Aorta (tissue), 5 donors: ENCODE measurements at regions not wholly inside any gene's neighbourhood (a gene's known extent, or its start where the extent isn't known, plus 50 kb on each side); places are given as distances from the start of the nearest gene placed in this dataset.

ENCODE experiments used
- ATAC-seq: fragments of 200-7000 bp; cut with Tn5 transposase; one replicate; pipeline ENCODE4 v1.9.1; 2022; ENCODE audit warnings: moderate library complexity; ENCODE audit not compliant: low FRiP score
- DNase-seq, 2 donors: peaks; one replicate each; pipeline ENCODE4 v3.0.0-alpha.2; 2020
- H3K27ac ChIP-seq, 2 donors: one replicate each; pipeline ENCODE4 v1.5.1; 2013; ENCODE audit warnings: low read length in 2 of 2, mild to moderate bottlenecking in 2 of 2, moderate library complexity in 2 of 2, control low read depth in 1 of 2, inconsistent platforms in 1 of 2, low read depth in 1 of 2
- H3K27me3 ChIP-seq, 2 donors: one replicate each; pipeline ENCODE4 v1.6.1; 2013; ENCODE audit warnings: control low read depth in 1 of 2, low read length in 1 of 2, mild to moderate bottlenecking in 1 of 2, moderate library complexity in 1 of 2; ENCODE audit not compliant: insufficient read depth in 2 of 2, control insufficient read depth in 1 of 2
- H3K36me3 ChIP-seq, 2 donors: one replicate each; pipeline ENCODE4 v1.6.1; 2013; ENCODE audit warnings: control low read depth in 1 of 2, low read length in 1 of 2, mild to moderate bottlenecking in 1 of 2; ENCODE audit not compliant: insufficient read depth in 2 of 2, control insufficient read depth in 1 of 2
- H3K4me1 ChIP-seq, 2 donors: one replicate each; pipeline ENCODE4 v1.6.1; 2013; ENCODE audit warnings: low read length in 2 of 2, control low read depth in 1 of 2, mild to moderate bottlenecking in 1 of 2, moderate library complexity in 1 of 2; ENCODE audit not compliant: insufficient read depth in 2 of 2, control insufficient read depth in 1 of 2
- H3K4me3 ChIP-seq, 2 donors: one replicate each; pipeline ENCODE4 v1.5.1; 2013; ENCODE audit warnings: low read length in 2 of 2, control low read depth in 1 of 2, mild to moderate bottlenecking in 1 of 2
- H3K9me3 ChIP-seq: one replicate; pipeline ENCODE4 v1.6.1; 2013; ENCODE audit warnings: mild to moderate bottlenecking, low read length; ENCODE audit not compliant: control insufficient read depth
- WGBS, 2 donors: extraction: QIAGEN DNeasy Blood & Tissue Kit; methylation state at CpG; one replicate each; pipeline ENCODE4 v1.1.7; 2013; 5-methylcytosine and 5-hydroxymethylcytosine counted together
- intact Hi-C, 2 donors: fragments of 100-400 bp; cut with DNase I; formaldehyde crosslinking; loops; one replicate each; pipeline versions ENCODE4 v1.14.2 to v1.15.0; 2022
- donor health status: healthy with polysubstance abuse.
- donor health status: Bipolar disorder and iron deficiency.
- donor health status: DM: no; HTN: no; CAD: no.
- donor health status: DM: no; HTN: no; CAD: no.
- donor health status: DM: yes; HTN: yes; CAD: no.

GRCh38 chr14:76615331-76615730, 145.9 kb upstream of the VASH1 start:
- no peaks in the 10 kb centered on the region for H3K36me3 ChIP-seq
- H3K27me3 ChIP-seq, result peaks cover 0 to 3% of the 10 kb centered on the region in 2 donors
- DNase-seq, result no peak
- no peak for ATAC-seq
- H3K4me3 ChIP-seq, result no peak overlapping the region
- peaks cover 10% of the 10 kb centered on the region for H3K9me3 ChIP-seq
- WGBS, 2 donors, result 57 to 70% methylated on average over 8 to 9 of the region's 9 CpGs
- H3K27ac ChIP-seq, result no peak overlapping the region
- no peaks in the 10 kb centered on the region for H3K4me1 ChIP-seq
- intact Hi-C loops, result no loop called here

- ATAC-seq (no peak), DNase-seq (no peak)
- 79 to 85% methylated on average over 4 of the region's 4 CpGs for WGBS, 2 donors
- H3K4me1 ChIP-seq, result no peaks in the 10 kb centered on the region
- peaks cover 10% of the 10 kb centered on the region for H3K9me3 ChIP-seq
- no peak overlapping the region for H3K27ac ChIP-seq
- H3K4me3 ChIP-seq, result no peak overlapping the region
- no peaks in the 10 kb centered on the region for H3K36me3 ChIP-seq
- intact Hi-C loops, result no loop called here
- H3K27me3 ChIP-seq, result peaks cover 0 to 3% of the 10 kb centered on the region in 2 donors
Observed at GRCh38 chr14:76617440-76617839, 143.8 kb upstream of the VASH1 start.

GRCh38 chr14:76636602-76637001, 124.7 kb upstream of the VASH1 start:
- intact Hi-C loops, result no loop called here
- no peak overlapping the region for H3K27ac ChIP-seq

GRCh38 chr14:76638841-76639240, 122.4 kb upstream of the VASH1 start:
- Histone ChIP-seq H3K27ac (no peak overlapping the region), H3K9me3 (no peaks in the 10 kb centered on the region), H3K36me3 (no peaks in the 10 kb centered on the region), H3K4me3 (no peak overlapping the region), H3K4me1 (no peaks in the 10 kb centered on the region), H3K27me3 (no peaks in the 10 kb centered on the region)
- ATAC-seq (no peak), DNase-seq (no peak)
- intact Hi-C loops, result no loop called here
- WGBS, 2 donors, result 83 to 91% methylated on average over 3 of the region's 3 CpGs

More at GRCh38 chr14:76636602-76637001, 124.7 kb upstream of the VASH1 start:
- no peaks in the 10 kb centered on the region for H3K9me3 ChIP-seq
- ATAC-seq, result no peak
- no peak for DNase-seq
- no peak overlapping the region for H3K4me3 ChIP-seq
- no peaks in the 10 kb centered on the region for H3K36me3 ChIP-seq
- H3K4me1 ChIP-seq, result no peaks in the 10 kb centered on the region
- H3K27me3 ChIP-seq, result no peaks in the 10 kb centered on the region

GRCh38 chr14:76639606-76640229, 121.5 kb upstream of the VASH1 start:
- ATAC-seq (no peak), DNase-seq (no peak)
- Histone ChIP-seq H3K36me3 (no peaks in the 10 kb centered on the region), H3K4me3 (no peak overlapping the region), H3K9me3 (no peaks in the 10 kb centered on the region), H3K4me1 (no peaks in the 10 kb centered on the region), H3K27ac (no peak overlapping the region), H3K27me3 (no peaks in the 10 kb centered on the region)
- intact Hi-C loops, result no loop called here
- WGBS, 2 donors, result 73 to 89% methylated on average over 5 to 6 of the region's 6 CpGs

GRCh38 chr14:76640923-76641395, 120.3 kb upstream of the VASH1 start:
- intact Hi-C loops, result no loop called here

GRCh38 chr14:76641541-76641940, 119.7 kb upstream of the VASH1 start:
- Histone ChIP-seq H3K4me1 (no peaks in the 10 kb centered on the region), H3K4me3 (no peak overlapping the region), H3K36me3 (no peaks in the 10 kb centered on the region), H3K27ac (no peak overlapping the region), H3K27me3 (no peaks in the 10 kb centered on the region), H3K9me3 (peaks cover 2% of the 10 kb centered on the region)
- DNase-seq (no peak), ATAC-seq (no peak)
- 83 to 87% methylated on average over 4 of the region's 4 CpGs for WGBS, 2 donors
- intact Hi-C loops, result no loop called here

More at GRCh38 chr14:76640923-76641395, 120.3 kb upstream of the VASH1 start:
- H3K4me1 ChIP-seq, result no peaks in the 10 kb centered on the region
- H3K36me3 ChIP-seq, result no peaks in the 10 kb centered on the region
- H3K4me3 ChIP-seq, result no peak overlapping the region
- no peak overlapping the region for H3K27ac ChIP-seq
- DNase-seq (no peak), ATAC-seq (no peak)
- no peaks in the 10 kb centered on the region for H3K27me3 ChIP-seq
- H3K9me3 ChIP-seq, result peaks cover 2% of the 10 kb centered on the region
- 76 to 78% methylated on average over 1 of the region's 1 CpG for WGBS, 2 donors

GRCh38 chr14:76643887-76644286, 117.4 kb upstream of the VASH1 start:
- Histone ChIP-seq H3K9me3 (peaks cover 2% of the 10 kb centered on the region), H3K27ac (no peak overlapping the region), H3K36me3 (no peaks in the 10 kb centered on the region), H3K4me3 (no peak overlapping the region), H3K27me3 (no peaks in the 10 kb centered on the region), H3K4me1 (no peaks in the 10 kb centered on the region)
- intact Hi-C loops, result no loop called here
- WGBS, 2 donors, result 61 to 62% methylated on average over 6 of the region's 6 CpGs
- ATAC-seq (no peak), DNase-seq (no peak)

GRCh38 chr14:76644855-76645518, 116.3 kb upstream of the VASH1 start:
- no peak for ATAC-seq
- WGBS, 2 donors, result 15 to 21% methylated on average over 13 of the region's 13 CpGs
- Histone ChIP-seq H3K36me3 (no peaks in the 10 kb centered on the region), H3K27me3 (no peaks in the 10 kb centered on the region), H3K4me3 (no peak overlapping the region), H3K4me1 (no peaks in the 10 kb centered on the region), H3K9me3 (peaks cover 2% of the 10 kb centered on the region), H3K27ac (no peak overlapping the region)
- no peak for DNase-seq
- intact Hi-C loops, result loop anchor here in 1 of 2 donors (5.0 kb wide), 1 partner anchor 188 kb away; no protein-coding TSS in a partner anchor
